Stimulated activated CD4-positive, alpha-beta T cell treated with anti-CD3 and anti-CD28 coated beads, TNF-alpha, amount 100 ng/mL, for 48 hours (primary cell): ENCODE measurements at regions not wholly inside any gene's neighbourhood (a gene's known extent, or its start where the extent isn't known, plus 50 kb on each side); places are given as distances from the start of the nearest gene placed in this dataset.

ENCODE experiments used
- DNase-seq, 3 donors: peaks; one replicate each; pipeline ENCODE4 v3.0.0-alpha.2; 2020; ENCODE audit warnings: low read depth in 3 of 3

DNA sequence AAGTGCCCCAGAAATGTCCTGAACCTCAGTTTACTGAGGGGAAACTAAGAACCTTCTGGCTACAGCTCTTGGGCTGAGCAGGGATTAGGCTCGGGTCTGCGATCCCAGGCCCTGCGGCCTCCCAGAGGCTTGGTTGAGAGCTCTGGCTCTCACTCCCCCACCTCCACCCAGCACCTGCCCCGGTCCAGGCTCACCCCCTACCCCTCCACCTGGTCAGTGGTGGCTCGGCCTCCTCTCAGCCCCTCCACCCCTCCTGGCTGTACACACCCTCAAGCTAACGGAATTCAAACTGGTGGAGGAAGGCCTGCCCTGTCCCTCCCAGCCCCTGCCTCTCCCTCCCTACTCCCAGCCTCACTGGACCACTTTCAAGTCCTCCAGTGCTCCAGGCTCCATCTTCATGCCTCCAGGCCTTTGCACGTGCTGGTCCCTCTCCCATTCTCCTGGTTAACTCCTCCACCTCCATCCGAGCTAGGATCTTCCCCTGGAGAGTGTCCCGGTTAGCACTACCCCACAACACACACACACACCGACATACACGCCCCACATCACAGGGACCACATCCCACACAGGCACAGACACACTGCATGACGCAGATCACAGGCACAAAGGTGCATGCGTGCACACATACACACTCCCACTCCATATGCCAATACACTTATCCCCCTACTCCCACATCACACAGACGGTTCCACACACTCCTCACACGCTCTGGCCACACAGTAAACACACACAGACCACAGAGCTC lies 130.9 kb downstream of the C9orf50 start:
- no peak for DNase-seq

DNA sequence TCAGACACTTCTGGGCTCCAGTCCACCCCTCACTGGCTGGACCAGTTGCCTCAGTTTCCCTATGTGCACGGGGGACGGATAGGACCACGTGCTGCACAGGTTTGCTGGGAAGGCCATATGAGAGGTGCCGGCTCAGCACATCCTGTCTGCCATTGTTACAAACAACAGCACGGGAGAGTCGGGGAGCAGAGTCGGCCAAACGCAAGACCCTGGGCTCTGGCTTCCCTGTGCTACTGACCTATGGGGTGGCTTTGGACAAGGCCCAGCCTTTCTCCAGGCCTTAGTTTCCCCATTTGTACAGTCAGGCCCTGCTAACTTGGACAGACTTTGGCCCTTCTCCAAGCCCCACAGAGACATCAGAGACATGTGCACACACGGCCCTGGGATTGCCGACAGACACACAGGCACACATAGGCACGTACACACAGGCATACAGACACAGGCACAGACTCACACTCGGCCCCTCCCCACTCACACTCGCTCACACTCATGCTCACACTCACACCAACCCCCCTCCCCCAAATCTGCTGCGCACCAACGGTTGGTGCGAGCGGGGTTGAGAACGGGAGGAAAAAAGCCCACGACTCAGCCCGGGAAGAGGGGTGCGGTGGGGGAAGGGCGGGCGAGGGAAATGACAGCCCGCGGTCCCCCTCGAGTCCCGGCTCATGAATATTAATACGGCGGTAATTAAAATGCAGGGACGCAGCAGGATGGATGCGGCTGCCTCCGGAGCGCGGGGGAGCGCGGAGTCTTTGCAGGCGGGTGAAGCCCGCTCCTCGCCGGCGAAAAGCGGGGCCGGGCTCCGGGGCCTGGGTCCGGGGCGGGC lies 133.0 kb downstream of the C9orf50 start:
- DNase-seq: no peak

DNA sequence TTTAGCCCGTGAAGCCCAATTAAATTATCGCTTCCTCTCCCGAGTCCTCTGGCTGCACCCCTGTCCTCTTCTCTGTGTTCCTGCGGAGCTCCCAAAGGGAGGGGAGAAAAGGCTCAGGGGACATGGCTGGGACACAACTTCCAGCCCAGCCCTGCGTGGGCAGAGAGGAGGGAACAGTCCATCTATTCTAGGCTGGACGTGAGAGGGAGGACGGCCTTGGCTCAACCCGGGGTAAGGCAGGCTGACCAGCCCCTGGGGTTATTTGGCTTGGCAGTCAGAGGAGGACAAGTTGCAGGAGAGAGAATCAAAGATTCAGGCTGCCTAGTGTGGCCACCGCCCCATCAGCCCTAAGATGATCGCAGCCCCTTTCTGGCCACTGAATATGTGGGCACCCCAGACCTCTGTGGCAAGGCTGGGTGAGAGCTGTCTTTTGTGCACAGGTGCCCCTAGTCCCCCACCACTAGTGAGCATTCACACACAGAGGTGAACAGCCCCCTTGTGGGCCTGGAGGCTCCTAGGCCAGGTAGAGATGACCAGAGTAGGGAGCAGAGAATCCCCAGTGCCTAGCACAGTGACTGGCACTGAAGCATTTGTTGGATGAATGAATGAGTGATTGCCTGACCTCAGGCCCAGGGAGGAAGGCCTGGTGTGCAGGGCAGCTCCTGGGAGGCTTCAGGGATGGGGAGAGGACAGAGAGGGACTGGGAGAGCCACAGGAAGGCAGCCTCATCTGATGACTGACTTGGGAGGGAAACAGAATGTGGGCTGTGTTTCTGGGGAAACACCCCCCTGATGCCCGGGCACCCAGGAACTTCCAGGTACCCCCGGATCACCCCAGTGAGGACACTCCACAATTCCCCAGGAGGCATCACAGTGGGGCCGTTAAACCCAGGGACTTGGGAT lies 133.9 kb downstream of the C9orf50 start:
- DNase-seq: no peak

DNA sequence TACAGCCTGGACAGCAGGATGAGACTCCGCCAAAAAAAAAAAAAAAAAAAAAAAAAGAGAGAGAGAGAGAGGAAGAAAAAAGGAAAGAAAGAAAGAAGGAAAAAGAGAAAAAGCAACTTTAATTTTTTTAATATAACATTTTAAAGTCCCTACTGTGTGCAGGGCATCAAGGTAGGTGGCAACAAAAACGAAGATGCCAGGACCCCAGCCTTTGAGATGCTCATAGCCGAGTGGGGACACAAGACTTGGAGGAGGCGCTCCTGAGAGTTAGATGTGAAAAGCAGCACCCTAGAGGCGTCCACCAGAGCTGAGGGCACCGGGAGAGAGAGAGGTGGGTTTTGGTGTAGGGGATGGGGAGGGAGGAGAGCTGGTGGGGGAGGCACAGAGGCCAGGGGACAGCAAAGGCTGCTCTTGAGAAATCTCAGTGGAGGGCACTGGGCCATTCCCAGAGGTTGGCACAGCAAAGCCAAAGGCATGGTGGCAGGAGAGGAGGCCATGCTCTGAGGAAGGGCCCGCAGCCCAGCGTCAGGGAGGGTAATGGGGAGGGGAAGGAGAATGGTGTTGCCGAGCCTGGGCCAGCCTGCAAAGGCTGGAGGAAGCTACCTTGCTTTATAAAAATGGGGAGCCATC lies 135.6 kb downstream of the C9orf50 start:
- no peak for DNase-seq

DNA sequence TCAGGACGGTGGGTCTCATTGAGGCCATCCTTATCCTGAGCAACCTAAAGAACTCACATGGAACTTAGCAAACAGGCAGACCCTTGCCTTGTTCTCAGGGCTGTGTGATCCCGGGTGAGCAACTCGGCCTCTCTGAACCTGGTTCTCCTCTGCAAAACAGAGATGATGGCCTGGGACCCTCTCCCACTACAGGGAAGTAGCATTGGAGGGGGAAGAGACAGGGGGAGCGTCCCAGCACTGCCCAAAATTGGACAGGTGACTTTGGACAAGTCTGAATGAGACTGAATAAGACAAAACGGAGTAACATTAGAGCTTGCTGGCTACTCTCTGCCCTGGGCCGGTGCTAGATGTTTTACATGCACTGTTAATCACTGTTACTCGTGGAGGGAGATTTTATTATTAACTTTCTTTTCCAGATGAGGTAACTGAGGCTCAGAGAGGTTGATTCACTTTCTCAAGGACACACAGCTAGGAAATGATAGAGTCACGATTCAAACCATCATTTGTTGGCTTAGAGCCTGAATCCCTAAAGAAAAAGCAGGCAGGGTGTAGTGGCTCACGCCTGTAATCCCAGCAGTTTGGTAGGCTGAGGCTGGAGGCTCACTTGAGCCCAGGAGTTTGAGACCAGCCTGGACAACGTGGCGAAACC lies 136.4 kb downstream of the C9orf50 start:
- no peak for DNase-seq

DNA sequence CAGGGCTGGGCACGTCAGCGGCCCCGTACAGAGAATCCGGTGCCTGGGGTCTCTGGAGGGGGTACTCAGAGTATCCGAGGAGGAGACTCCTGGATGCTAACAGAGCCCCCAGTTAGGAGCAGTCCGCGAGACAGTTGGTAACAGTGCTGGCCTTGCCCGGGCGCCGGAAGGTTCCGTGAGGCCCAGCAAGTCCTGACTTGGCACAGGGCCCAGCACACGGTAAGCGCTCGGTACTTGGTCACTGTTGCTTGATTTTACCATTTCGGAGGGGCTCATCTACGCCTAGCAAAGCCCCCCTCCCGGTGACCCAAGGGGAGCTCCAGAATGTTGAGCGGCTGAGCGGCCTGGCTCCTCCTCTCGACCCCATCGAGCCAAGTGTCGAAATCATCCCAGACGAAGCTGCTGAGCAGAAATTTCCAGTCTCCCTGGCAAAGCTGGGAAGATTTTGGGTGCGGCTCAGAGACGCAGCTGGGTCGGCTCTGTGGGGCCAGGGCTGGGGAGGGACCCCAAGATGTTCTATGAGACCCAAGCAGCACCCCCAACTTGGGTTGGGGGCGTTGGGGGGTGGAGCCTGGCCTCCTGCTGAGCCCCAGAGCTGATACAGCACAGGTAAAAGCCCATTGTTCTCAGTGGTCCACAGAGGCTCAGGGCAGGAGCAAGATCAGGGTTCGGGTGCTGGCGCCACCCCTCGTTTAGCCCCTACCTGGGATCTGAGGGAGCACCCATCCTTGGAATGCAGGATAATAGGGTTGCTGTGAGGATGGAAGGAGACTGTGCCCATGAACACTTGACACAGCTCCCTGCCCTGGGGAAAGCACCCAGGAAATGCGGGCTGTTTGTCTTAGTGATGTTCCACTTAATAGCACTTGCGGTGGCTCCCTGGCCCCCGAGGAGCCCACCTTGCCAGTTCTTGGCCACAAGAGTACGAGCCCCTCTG lies 137.2 kb downstream of the C9orf50 start:
- no peak for DNase-seq

DNA sequence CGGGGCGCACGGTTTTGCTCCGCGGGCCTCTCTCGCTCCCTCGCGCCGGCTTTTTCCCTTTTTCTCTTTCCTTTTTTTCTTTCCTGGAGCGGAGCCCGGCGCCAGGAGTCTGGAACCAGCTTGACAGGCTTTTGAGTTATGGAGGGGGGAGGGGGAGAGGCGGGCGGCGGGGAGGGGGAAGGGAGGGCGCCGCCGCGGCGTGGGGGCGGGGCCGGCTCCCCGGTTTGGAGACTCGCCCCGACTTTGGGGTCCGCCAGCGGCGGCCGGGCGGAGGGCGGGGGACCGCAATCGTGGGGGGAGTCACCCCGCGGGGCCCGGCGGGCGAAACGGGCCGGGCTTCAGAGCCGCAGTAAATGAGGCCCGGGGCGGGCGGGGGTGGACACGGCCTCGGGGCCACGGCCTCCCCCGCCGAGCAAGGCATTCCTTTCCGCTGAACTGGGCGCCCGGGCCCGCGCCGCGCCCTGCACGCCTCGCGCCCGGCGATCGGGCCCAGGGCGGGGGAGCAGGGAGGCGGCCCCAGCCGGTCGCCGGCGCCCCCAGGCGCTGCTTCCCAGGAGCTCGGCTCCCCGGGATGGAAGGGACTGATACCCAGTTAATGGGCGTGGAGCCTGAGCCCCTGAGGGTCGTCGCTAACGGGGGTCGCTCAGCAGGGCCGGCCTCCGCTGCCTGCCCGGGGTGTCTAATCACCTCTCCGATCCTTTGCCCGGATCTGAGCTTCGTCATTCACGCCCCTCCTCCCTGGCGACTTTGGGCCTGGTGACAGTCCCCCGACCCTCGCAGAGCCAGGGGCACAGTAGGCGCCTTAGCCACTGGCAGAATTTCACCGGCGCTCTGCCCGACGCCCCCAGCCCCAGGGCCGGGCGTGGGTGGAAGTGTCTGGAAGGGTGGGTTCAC lies 138.1 kb downstream of the C9orf50 start:
- no peak for DNase-seq

DNA sequence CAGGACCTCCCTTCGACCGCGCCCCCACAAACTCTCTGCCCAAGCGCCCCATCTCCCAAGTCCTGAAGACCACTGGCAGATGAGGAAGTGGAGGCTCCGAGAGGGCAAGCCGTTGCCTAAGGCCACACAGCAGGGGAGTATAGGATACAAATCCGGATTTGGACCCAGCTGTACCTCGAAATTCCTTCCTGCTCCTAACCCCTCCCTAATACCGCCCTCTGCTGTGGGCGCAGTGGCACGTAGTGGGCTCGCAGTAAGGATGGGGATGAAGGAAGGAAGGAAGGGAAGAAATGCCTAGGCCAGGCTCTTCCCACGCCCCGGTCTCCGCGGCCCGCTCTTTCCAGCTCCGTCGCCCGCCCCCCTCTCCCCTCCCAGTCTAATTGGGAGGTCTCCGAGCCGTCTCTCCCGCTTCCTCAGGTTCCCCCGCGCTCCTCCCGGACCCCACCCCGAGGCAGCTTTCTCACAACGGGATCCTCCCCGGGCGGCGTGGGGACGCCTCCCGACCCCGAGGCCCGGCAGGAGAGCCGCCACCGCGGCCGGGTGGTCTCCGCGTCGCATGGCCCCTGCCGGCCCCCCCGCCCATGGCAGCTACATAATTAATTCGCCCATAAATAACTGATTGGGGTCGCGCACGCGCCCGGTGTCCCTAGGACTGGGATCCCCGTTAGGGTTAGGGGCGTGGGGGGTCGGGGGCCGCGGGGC lies 138.9 kb downstream of the C9orf50 start:
- DNase-seq: no peak

DNA sequence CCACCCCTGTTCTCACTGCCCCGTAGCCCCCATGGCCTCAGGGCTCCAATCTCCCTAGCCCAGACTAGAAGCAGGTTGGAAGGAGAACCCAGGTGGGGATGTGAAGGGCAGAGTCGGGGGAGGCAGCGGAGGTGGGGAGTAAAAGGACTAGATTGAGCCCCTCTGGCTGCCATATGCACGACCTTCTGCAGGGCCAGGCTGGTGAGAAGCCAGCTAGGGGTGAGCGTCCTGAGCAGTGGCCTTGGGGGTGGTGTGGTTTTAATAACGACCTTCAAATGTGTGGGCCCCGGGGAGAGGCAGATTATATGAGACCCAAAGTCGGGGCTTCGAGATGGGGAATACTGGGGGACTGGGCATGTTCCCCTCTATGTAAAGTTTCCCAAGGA lies 139.5 kb downstream of the C9orf50 start:
- no peak for DNase-seq

DNA sequence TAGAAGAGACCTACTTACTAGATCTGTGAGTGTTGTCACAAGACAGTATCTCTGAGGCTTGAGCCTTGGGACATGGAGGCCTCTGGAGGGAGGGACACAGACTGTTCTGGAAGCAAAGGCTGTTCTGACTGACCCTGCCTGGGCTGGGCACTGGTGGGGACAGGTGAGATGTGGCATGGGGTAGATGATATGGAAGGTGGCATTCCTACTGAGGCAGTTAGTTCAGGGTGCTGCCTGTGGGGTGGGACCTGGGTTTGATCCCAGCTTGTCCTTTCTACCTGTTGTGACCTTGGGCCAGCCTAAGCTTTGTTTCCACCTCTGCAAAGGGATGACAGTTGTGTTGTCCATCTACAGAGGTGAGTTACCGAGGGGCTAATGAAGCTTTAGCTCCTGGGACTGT lies 140.2 kb downstream of the C9orf50 start:
- DNase-seq: no peak

DNA sequence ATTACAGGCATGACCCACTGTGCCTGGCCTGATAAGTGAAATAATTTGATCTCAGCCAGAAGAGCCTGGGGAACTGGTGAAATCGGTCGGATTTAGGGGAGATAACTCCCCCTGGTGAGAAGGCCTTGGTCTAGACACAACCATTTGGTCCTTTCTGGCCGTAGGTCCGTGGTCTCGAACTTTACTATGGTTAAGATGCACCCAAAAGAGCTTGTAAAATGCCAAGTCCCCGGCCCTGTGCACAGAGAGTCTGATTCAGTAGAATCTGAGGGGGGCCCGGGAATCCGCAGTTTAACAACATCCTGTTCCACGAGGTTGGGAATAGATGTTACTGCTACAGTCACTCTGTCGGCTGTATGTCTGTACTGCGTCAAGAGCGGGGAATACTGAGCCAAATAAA lies 140.7 kb downstream of the C9orf50 start:
- DNase-seq: no peak

DNA sequence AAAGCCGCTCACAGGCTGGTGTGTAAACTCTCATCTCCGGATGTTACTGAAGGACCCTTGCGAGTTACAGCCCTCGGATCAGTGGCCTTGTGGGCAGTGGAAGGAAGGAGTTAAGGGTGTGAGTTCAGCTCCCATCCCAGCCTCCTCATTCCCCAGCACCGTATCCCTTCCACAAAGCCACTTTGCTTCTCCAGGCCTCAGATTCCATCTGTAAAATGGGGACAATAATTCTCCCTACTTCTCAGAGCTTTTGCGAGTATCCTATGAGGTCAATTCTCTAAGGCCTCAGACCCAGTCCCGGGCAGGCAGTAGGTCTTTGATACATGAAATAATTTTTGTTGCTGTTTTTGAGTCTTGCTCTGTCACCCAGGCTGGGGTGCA lies 141.3 kb downstream of the C9orf50 start:
- no peak for DNase-seq

DNA sequence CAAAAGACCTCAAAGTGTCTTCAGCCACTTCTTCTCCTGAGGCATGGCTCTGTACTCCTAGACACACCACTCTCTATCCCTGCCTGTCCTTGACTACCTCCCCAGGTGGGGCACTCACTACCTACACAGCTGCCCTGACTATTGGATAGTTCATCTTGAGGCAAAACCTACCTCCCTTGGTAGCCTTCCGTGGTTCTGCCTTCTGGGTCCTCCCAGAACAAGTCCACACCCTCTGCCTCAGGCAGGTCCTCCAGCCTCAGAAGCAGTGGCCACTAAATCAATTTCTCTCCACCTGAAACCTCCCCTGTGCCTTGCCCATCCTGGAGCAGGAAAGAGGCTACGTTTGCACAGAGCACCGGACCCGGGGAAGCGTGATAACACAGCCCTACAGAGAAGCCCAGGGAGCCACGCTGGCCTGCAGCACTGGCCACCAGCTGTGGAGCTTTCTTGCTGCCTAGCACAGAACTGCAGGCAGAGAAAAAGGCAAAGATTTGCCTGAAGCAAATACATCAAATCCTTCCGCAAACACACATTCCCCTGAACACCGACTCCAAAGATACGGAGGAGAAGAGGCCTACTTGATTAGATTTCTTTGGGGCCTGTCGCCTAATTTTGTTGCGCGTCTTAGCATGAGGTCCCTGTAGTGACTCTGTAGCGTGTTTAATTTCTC lies 141.8 kb downstream of the C9orf50 start:
- DNase-seq: no peak

DNA sequence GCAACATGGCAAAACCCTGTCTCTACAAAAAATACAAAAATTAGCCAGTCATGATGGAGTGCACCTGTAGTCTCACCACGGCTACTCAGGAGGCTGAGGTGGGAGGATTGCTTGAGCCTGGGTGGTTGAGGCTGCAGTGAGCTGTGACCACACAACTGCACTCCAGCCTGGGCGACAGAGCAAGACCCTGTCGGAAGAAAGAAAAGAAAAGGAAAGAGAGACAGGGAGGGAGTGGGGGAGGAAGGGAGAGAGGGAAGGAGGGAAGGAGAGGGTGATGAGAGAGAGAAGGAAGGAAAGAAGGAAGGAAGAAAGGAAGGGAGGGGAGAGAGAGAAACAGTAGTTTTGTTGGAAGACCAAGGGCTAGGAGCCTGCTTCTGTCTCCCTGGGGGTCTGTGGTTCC lies 142.4 kb downstream of the C9orf50 start:
- no peak for DNase-seq

DNA sequence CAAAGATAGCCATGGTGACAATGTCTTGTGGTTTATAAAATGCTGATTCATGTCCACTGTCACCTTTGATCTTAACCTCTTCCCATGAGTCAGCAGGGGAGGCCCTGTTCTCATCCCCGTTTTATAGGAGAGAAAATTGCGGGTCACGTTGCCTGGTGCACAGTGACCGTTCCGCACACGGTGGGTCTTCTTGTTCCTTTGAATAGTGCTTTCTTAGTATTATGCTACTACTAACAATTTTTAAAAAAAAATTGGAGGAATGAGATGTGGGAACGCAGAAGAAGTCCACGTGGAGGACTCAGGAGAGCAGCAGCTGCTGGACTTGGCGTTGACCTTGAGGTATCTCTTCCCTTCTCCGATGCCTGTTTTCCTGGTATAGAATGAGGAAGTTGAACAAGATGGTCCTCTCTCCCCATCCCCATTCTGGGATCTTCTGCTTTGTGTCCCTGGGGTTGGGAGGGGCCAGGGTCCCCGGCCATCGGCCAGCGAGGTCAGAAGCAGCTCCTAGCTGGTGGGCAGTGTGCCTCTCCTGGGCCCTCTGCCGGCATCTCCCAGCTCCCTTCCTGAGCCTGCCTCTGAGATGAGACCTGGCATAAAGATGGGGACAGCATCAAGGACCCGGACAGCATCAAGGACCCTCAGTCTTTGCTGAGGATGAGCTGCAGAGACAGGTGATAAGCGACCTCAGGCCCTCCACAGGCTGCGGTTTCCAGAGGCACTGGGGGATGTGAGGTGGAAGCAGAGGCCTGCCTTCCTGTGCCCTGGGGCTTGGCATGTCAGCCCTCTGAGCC lies 143.9 kb downstream of the C9orf50 start:
- DNase-seq: no peak

DNA sequence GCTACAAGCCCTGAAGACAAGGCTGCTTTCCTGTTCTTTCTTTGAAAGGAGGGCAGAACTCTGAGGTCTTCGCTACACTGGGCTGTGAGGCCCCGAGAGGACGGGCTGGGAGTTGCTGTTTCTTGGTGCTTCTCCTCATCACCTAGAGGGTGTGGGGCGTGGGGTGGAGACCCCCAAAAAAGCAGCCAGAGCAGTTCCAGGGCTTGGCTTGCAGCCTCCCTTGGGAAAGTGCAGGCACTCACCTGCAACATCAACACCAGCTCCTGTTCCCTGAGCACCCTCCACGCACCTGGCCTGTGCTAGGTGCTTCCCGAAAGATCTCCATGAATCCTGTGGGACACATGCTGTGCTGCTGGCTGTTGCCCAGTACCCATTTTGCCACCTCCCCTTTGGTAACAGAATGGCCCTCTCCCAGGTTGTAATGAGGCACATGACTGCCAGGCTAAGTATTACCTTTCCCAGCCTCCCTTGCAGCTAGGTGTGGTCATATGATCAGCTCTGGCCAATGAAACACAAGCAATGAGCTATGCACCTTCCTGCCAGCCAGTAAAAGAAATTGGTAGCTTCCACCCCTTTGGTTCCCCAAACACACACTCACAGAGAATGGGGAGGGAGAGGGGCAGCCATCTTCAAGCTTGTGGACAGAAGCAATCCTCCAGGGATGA lies 146.0 kb downstream of the C9orf50 start:
- no peak for DNase-seq
